Rectal smooth muscle tissue (tissue), 1 donor: ENCODE measurements at regions not wholly inside any gene's neighbourhood (a gene's known extent, or its start where the extent isn't known, plus 50 kb on each side); places are given as distances from the start of the nearest gene placed in this dataset.

ENCODE experiments used
- H3K27ac ChIP-seq: one replicate; pipeline ENCODE4 v1.7.0; 2013; ENCODE audit warnings: low read depth, low read length, inconsistent platforms
- H3K27me3 ChIP-seq: one replicate; pipeline ENCODE4 v1.7.0; 2013; ENCODE audit warnings: low read length; ENCODE audit not compliant: control insufficient read depth, insufficient read depth
- H3K36me3 ChIP-seq: one replicate; pipeline ENCODE4 v1.7.0; 2013; ENCODE audit warnings: low read length; ENCODE audit not compliant: control insufficient read depth, insufficient read depth
- H3K4me1 ChIP-seq: one replicate; pipeline ENCODE4 v1.7.0; 2013; ENCODE audit warnings: low read length; ENCODE audit not compliant: control insufficient read depth, insufficient read depth
- H3K4me3 ChIP-seq: one replicate; pipeline ENCODE4 v1.7.0; 2013; ENCODE audit warnings: low read length
- H3K9ac ChIP-seq: one replicate; pipeline ENCODE4 v1.7.0; 2013; ENCODE audit warnings: low read length

GRCh38 chr2:144067506-144067905, 452.4 kb downstream of the ZEB2 start:
- H3K27ac ChIP-seq = no peak overlapping the region
- no peak overlapping the region for H3K4me3 ChIP-seq
- no peaks in the 10 kb centered on the region for H3K36me3 ChIP-seq
- no peaks in the 10 kb centered on the region for H3K4me1 ChIP-seq
- no peaks in the 10 kb centered on the region for H3K27me3 ChIP-seq
- no peak overlapping the region for H3K9ac ChIP-seq

DNA sequence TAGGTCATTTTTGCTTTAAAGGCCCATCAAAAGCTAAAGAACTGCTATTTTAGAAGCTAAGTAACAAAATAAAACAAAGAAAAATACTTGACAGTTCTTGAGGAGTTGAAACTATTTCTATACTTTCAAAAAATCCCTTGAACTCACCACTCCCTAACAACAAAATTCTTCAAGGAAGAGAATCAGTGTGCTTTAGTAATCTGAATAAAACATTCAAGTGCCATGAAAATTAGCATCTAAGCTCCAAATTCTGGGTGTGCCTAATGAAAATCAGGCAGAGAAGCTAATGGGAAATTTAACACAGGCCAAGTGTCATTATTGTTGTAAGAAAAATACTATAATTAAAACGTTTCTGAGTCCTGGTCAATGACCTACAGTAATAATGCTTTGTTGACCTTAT, 456.3 kb downstream of the ZEB2 start:
- H3K9ac ChIP-seq = no peak overlapping the region
- H3K4me3 ChIP-seq = no peak overlapping the region
- H3K27me3 ChIP-seq = no peaks in the 10 kb centered on the region

DNA sequence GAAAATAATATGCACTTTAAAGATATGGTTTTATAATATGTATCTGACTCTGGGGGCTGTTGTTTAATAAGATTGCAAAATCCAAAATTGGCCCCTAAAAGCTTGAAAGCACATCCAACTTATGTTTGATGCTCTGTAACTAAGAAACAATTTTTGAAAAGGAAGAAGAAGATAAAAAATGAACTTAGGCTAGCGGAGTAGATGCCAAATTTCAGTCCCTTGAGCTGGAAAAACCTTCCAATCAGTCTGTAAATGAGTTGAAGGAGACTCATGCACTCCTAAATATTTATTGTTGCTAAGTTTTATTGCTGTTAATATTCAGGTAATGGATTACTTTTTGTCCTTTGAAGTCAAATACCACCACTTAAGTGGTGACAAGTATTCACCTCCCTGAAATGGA, 465.0 kb downstream of the ZEB2 start:
- H3K27ac ChIP-seq = no peak overlapping the region
- no peak overlapping the region for H3K4me3 ChIP-seq
- no peaks in the 10 kb centered on the region for H3K36me3 ChIP-seq
- H3K27me3 ChIP-seq = no peaks in the 10 kb centered on the region
- H3K4me1 ChIP-seq = no peaks in the 10 kb centered on the region
- no peak overlapping the region for H3K9ac ChIP-seq

More for the DNA sequence above, 456.3 kb downstream of the ZEB2 start:
- no peaks in the 10 kb centered on the region for H3K36me3 ChIP-seq
- no peak overlapping the region for H3K27ac ChIP-seq
- no peaks in the 10 kb centered on the region for H3K4me1 ChIP-seq

GRCh38 chr2:144052083-144052482, 467.8 kb downstream of the ZEB2 start:
- Histone ChIP-seq H3K27ac (no peak overlapping the region), H3K4me3 (no peak overlapping the region), H3K36me3 (no peaks in the 10 kb centered on the region), H3K27me3 (no peaks in the 10 kb centered on the region), H3K9ac (no peak overlapping the region), H3K4me1 (no peaks in the 10 kb centered on the region)

- H3K27me3 ChIP-seq = no peaks in the 10 kb centered on the region
- no peak overlapping the region for H3K9ac ChIP-seq
- H3K36me3 ChIP-seq = no peaks in the 10 kb centered on the region
- H3K27ac ChIP-seq = no peak overlapping the region
- no peak overlapping the region for H3K4me3 ChIP-seq
- no peaks in the 10 kb centered on the region for H3K4me1 ChIP-seq
These were observed 470.8 kb downstream of the ZEB2 start for GRCh38 chr2:144049137-144049536.

- Histone ChIP-seq H3K4me3 (no peak overlapping the region), H3K27ac (no peak overlapping the region), H3K27me3 (no peaks in the 10 kb centered on the region), H3K9ac (no peak overlapping the region), H3K4me1 (no peaks in the 10 kb centered on the region), H3K36me3 (no peaks in the 10 kb centered on the region)
These were observed 471.3 kb downstream of the ZEB2 start for GRCh38 chr2:144048631-144049060.

DNA sequence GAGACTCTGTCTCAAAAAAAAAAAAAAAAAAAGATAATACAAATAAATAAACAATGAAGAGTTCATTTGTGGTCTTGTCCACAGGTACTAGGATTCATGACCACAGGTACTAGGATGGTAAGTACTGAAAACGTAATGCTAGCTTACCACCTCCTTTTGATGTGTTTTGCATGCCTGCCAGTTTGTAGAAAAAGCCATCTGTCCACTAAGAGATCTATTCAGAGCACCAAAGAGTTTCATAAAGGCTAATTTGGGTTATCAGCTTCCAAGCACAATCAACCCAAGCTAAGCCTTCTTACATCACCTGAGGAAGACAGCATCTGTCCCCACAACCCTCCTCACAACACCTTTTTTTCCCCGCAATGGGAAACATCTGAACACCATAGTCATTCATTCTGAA, 477.2 kb downstream of the ZEB2 start:
- H3K27me3 ChIP-seq = no peaks in the 10 kb centered on the region

GRCh38 chr2:144041612-144042011, 478.3 kb downstream of the ZEB2 start:
- H3K9ac ChIP-seq = no peak overlapping the region
- no peak overlapping the region for H3K27ac ChIP-seq
- no peaks in the 10 kb centered on the region for H3K4me1 ChIP-seq
- H3K4me3 ChIP-seq = no peak overlapping the region
- H3K36me3 ChIP-seq = no peaks in the 10 kb centered on the region
- H3K27me3 ChIP-seq = no peaks in the 10 kb centered on the region

More for the DNA sequence above, 477.2 kb downstream of the ZEB2 start:
- Histone ChIP-seq H3K36me3 (no peaks in the 10 kb centered on the region), H3K27ac (no peak overlapping the region), H3K9ac (no peak overlapping the region), H3K4me1 (no peaks in the 10 kb centered on the region), H3K4me3 (no peak overlapping the region)

GRCh38 chr2:144040834-144041233, 479.1 kb downstream of the ZEB2 start:
- H3K27ac ChIP-seq = no peak overlapping the region
- H3K27me3 ChIP-seq = no peaks in the 10 kb centered on the region
- no peak overlapping the region for H3K4me3 ChIP-seq
- H3K9ac ChIP-seq = no peak overlapping the region
- no peaks in the 10 kb centered on the region for H3K36me3 ChIP-seq
- H3K4me1 ChIP-seq = no peaks in the 10 kb centered on the region

GRCh38 chr2:144032566-144032965, 487.4 kb downstream of the ZEB2 start:
- Histone ChIP-seq H3K27me3 (no peaks in the 10 kb centered on the region), H3K4me3 (no peak overlapping the region), H3K27ac (no peak overlapping the region), H3K9ac (no peak overlapping the region), H3K4me1 (no peaks in the 10 kb centered on the region), H3K36me3 (no peaks in the 10 kb centered on the region)

DNA sequence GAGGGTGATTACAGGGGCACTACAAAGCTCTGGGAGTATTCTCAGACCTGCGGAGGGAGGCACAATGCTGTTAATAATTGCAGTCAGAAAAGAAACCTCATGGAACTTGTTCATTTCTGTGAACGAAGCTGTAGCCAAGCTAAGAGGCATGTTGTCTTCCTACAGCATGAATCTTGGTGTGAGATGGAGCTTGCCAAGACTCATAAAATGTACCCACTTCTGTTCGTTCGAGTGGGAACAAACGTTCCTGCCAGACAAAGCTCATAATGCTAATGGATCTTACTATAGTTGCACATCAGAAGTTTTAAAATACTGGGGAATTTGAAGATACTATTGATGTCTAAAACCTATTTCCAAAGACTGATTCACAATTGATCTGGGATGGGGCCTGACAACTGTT, 489.1 kb downstream of the ZEB2 start:
- Histone ChIP-seq H3K9ac (no peak overlapping the region), H3K4me3 (no peak overlapping the region), H3K36me3 (no peaks in the 10 kb centered on the region), H3K27ac (no peak overlapping the region), H3K27me3 (no peaks in the 10 kb centered on the region), H3K4me1 (no peaks in the 10 kb centered on the region)

DNA sequence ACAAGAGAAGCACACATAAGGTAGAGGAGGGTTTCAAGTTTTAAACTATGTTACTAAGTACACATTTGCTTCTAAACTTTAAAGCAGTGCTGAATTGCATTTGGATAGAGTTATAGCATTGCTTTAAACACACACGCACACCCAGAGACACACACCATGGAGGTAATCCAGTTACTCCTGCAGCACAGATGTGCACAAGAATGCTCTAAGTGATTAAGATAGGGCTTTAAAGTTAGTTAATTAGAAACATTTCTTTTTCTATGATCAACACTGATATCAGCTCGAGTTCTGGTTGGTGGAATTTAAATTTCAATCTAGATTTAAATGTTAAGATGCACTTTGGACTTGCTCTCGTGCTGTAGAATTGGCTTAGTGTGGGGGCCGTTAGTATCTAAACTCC, 492.3 kb downstream of the ZEB2 start:
- H3K4me3 ChIP-seq = no peak overlapping the region
- H3K27me3 ChIP-seq = no peaks in the 10 kb centered on the region
- H3K9ac ChIP-seq = no peak overlapping the region
- H3K4me1 ChIP-seq = no peaks in the 10 kb centered on the region
- no peaks in the 10 kb centered on the region for H3K36me3 ChIP-seq
- no peak overlapping the region for H3K27ac ChIP-seq

DNA sequence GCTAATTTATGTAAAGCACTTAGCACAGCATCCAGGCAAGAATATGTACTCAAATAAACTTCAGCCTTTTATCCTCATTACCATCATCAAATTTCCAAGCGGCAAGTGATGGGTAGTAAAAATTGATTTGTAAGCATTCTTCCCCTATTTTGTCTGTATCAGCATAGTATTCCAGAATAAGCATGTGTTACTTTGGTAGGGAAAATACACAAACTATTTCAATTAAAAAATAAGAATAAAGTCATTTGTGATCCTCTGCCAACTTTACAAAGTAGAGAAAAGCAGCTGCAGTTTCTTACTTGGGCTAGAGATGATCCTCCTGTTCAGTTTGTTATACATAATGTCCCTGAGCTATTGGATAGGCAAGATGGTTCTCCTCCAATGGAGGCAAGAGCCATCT, 493.2 kb downstream of the ZEB2 start:
- H3K27me3 ChIP-seq = no peaks in the 10 kb centered on the region
- no peak overlapping the region for H3K4me3 ChIP-seq
- H3K36me3 ChIP-seq = no peaks in the 10 kb centered on the region
- H3K9ac ChIP-seq = no peak overlapping the region
- H3K27ac ChIP-seq = no peak overlapping the region
- no peaks in the 10 kb centered on the region for H3K4me1 ChIP-seq
